HEK293 (cell line): ENCODE measurements at regions not wholly inside any gene's neighbourhood (a gene's known extent, or its start where the extent isn't known, plus 50 kb on each side); places are given as distances from the start of the nearest gene placed in this dataset.

Experiments used
- CTCF ChIA-PET: fragments of 350-600 bp; formaldehyde crosslinking; extraction: SDS; loops from one replicate; lab custom pipeline; 2021; ENCODE audit warnings: antibody characterized with exemption; lab: Yijun Ruan, JAX
- POLR2A ChIA-PET: fragments of 300-600 bp; formaldehyde crosslinking; extraction: SDS; loops from one replicate; lab custom pipeline; 2020; ENCODE audit warnings: antibody characterized with exemption, inconsistent platforms; lab: Yijun Ruan, JAX
- H3K27ac ChIP-seq: fragments of 200-500 bp; sonication (Bioruptor generic); 2 replicates; pipeline ENCODE4 v1.5.1; 2014; ENCODE audit warnings: low read depth, low read length, control low read depth, inconsistent platforms; ENCODE audit errors: extremely low read depth
- H3K36me3 ChIP-seq, 2 experiments: fragments of 200-500 bp in 1 of 2; sonication (Bioruptor generic) in 1 of 2; 1 replicate in 1 of 2; 2 replicates in 1 of 2; pipeline ENCODE4 v1.5.1; 2014 to 2017; ENCODE audit warnings: inconsistent platforms in 2 of 2, low read length in 2 of 2; ENCODE audit not compliant: control insufficient read depth in 2 of 2, insufficient read depth in 1 of 2
- H3K4me1 ChIP-seq: fragments of 200-500 bp; sonication (Bioruptor generic); 2 replicates; pipeline ENCODE4 v1.5.1; 2014; ENCODE audit warnings: mild to moderate bottlenecking, low read length, inconsistent platforms; ENCODE audit not compliant: control insufficient read depth, insufficient read depth
- H3K4me3 ChIP-seq: 2 replicates; pipeline ENCODE4 v1.5.1; 2011; ENCODE audit warnings: low read depth, mild to moderate bottlenecking, control low read depth, low read length, moderate library complexity
- H3K9me3 ChIP-seq: fragments of 200-500 bp; sonication (Bioruptor generic); 2 replicates; pipeline ENCODE4 v1.5.1; 2014; ENCODE audit warnings: low read depth, low read length, inconsistent platforms; ENCODE audit not compliant: control insufficient read depth, insufficient read depth
- GLIS2 ChIP-seq: fragments of 450-650 bp; formaldehyde crosslinking; IDR thresholded peaks from 2 replicates; pipeline ENCODE4 v1.5.1; 2016; ENCODE audit warnings: missing biosample characterization, missing genetic modification characterization
- KLF16 ChIP-seq: fragments of 450-650 bp; formaldehyde crosslinking; IDR thresholded peaks from 2 replicates; pipeline ENCODE4 v1.5.1; 2017; ENCODE audit warnings: missing biosample characterization, missing genetic modification characterization
- KLF8 ChIP-seq: fragments of 450-650 bp; formaldehyde crosslinking; IDR thresholded peaks from 2 replicates; pipeline ENCODE4 v1.5.1; 2016; ENCODE audit warnings: missing biosample characterization, missing genetic modification characterization
- ZNF214 ChIP-seq: fragments of 450-650 bp; formaldehyde crosslinking; IDR thresholded peaks from 2 replicates; pipeline ENCODE4 v1.5.1; 2017; ENCODE audit warnings: missing biosample characterization, mild to moderate bottlenecking, missing genetic modification characterization, borderline replicate concordance
- ZNF221 ChIP-seq: fragments of 450-650 bp; formaldehyde crosslinking; IDR thresholded peaks from 2 replicates; pipeline ENCODE4 v1.5.1; 2017; ENCODE audit warnings: missing biosample characterization, missing genetic modification characterization, borderline replicate concordance
- ZNF37A ChIP-seq: fragments of 450-650 bp; IDR thresholded peaks from 2 replicates; pipeline ENCODE4 v1.5.1; 2018; ENCODE audit warnings: missing biosample characterization, missing genetic modification characterization
- ZNF394 ChIP-seq: fragments of 450-650 bp; formaldehyde crosslinking; IDR thresholded peaks from 2 replicates; pipeline ENCODE4 v1.5.1; 2016; ENCODE audit warnings: missing biosample characterization, missing genetic modification characterization, mild to moderate bottlenecking, moderate library complexity, borderline replicate concordance
- ZNF433 ChIP-seq: fragments of 450-650 bp; formaldehyde crosslinking; IDR thresholded peaks from 2 replicates; pipeline ENCODE4 v1.5.1; 2016; ENCODE audit warnings: missing biosample characterization, missing genetic modification characterization, low read depth
- ZNF529 ChIP-seq: fragments of 450-650 bp; formaldehyde crosslinking; IDR thresholded peaks from 2 replicates; pipeline ENCODE4 v1.5.1; 2017; ENCODE audit warnings: missing genetic modification characterization, missing biosample characterization; ENCODE audit not compliant: insufficient replicate concordance
- ZNF791 ChIP-seq: fragments of 450-650 bp; formaldehyde crosslinking; IDR thresholded peaks from 2 replicates; pipeline ENCODE4 v1.5.1; 2016; ENCODE audit warnings: missing biosample characterization, missing genetic modification characterization
- TF ChIP-seq, protein P1 (sequence below): fragments of 450-650 bp; formaldehyde crosslinking; IDR thresholded peaks from 2 replicates; pipeline ENCODE4 v1.5.1; 2016; ENCODE audit warnings: missing biosample characterization, missing genetic modification characterization
- TF ChIP-seq, protein P2 (sequence below): fragments of 450-650 bp; formaldehyde crosslinking; IDR thresholded peaks from 2 replicates; pipeline ENCODE4 v1.5.1; 2016; ENCODE audit warnings: missing biosample characterization, missing genetic modification characterization, low read depth
- TF ChIP-seq, protein P3 (sequence below): fragments of 450-650 bp; formaldehyde crosslinking; IDR thresholded peaks from 2 replicates; pipeline ENCODE4 v1.5.1; 2017; ENCODE audit warnings: missing biosample characterization, missing genetic modification characterization
- TF ChIP-seq, protein P4 (sequence below): fragments of 450-650 bp; IDR thresholded peaks from 2 replicates; pipeline ENCODE4 v1.5.1; 2018; ENCODE audit warnings: missing biosample characterization, missing genetic modification characterization

DNA sequence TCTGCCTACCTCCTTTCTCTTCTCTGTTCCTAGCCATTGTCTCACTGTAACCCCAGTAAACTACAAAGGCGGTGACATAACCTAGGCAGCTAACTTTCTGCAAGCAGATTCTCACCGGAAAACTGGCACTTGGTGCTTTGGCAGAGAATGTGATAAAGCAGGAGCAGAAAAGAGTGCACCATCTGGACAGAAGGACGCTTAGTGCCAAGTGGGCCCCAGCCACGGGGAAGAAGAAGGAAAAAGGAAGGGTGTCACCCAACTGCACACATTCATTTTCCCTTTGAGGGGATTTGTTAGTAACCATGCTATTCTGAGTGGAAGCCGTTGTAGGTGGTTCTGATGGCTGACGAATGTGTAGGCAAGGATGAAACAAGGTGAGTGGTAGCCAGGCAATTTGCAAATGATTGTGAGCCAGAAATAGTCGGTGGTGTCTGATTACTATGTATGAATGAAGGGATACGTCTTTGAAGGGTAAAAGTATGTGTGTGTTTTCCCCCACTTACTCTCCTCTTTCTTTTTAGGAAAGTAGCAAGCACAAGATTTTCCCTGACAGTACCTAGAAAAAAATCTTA lies 148.3 kb upstream of the STXBP5 start:
- no peak overlapping the region for H3K27ac ChIP-seq
- ChIA-PET CTCF (no interaction called here), POLR2A (no interaction called here)
- no peaks in the 10 kb centered on the region for H3K36me3 ChIP-seq
- no peaks in the 10 kb centered on the region for H3K4me1 ChIP-seq
- H3K9me3 ChIP-seq = no peaks in the 10 kb centered on the region
- no peak overlapping the region for H3K4me3 ChIP-seq
- TF ChIP-seq ZNF529 (tag by site-specific recombination) (no peak), ZNF394 (tag by site-specific recombination) (no peak), ZNF433 (tag by site-specific recombination) (no peak), KLF8 (no peak), KLF16 (no peak), ZNF221 (tag by site-specific recombination) (no peak), ZNF214 (tag by site-specific recombination) (no peak), ZNF791 (tag by site-specific recombination) (no peak), GLIS2 (no peak)
- TF ChIP-seq, protein P1, sequence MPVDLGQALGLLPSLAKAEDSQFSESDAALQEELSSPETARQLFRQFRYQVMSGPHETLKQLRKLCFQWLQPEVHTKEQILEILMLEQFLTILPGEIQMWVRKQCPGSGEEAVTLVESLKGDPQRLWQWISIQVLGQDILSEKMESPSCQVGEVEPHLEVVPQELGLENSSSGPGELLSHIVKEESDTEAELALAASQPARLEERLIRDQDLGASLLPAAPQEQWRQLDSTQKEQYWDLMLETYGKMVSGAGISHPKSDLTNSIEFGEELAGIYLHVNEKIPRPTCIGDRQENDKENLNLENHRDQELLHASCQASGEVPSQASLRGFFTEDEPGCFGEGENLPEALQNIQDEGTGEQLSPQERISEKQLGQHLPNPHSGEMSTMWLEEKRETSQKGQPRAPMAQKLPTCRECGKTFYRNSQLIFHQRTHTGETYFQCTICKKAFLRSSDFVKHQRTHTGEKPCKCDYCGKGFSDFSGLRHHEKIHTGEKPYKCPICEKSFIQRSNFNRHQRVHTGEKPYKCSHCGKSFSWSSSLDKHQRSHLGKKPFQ (tag by site-specific recombination) = no peak
- TF ChIP-seq, protein P2, sequence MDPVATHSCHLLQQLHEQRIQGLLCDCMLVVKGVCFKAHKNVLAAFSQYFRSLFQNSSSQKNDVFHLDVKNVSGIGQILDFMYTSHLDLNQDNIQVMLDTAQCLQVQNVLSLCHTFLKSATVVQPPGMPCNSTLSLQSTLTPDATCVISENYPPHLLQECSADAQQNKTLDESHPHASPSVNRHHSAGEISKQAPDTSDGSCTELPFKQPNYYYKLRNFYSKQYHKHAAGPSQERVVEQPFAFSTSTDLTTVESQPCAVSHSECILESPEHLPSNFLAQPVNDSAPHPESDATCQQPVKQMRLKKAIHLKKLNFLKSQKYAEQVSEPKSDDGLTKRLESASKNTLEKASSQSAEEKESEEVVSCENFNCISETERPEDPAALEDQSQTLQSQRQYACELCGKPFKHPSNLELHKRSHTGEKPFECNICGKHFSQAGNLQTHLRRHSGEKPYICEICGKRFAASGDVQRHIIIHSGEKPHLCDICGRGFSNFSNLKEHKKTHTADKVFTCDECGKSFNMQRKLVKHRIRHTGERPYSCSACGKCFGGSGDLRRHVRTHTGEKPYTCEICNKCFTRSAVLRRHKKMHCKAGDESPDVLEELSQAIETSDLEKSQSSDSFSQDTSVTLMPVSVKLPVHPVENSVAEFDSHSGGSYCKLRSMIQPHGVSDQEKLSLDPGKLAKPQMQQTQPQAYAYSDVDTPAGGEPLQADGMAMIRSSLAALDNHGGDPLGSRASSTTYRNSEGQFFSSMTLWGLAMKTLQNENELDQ = no peak
- TF ChIP-seq, protein P3, sequence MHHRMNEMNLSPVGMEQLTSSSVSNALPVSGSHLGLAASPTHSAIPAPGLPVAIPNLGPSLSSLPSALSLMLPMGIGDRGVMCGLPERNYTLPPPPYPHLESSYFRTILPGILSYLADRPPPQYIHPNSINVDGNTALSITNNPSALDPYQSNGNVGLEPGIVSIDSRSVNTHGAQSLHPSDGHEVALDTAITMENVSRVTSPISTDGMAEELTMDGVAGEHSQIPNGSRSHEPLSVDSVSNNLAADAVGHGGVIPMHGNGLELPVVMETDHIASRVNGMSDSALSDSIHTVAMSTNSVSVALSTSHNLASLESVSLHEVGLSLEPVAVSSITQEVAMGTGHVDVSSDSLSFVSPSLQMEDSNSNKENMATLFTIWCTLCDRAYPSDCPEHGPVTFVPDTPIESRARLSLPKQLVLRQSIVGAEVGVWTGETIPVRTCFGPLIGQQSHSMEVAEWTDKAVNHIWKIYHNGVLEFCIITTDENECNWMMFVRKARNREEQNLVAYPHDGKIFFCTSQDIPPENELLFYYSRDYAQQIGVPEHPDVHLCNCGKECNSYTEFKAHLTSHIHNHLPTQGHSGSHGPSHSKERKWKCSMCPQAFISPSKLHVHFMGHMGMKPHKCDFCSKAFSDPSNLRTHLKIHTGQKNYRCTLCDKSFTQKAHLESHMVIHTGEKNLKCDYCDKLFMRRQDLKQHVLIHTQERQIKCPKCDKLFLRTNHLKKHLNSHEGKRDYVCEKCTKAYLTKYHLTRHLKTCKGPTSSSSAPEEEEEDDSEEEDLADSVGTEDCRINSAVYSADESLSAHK (tag by site-specific recombination) = no peak
- TF ChIP-seq, protein P4, sequence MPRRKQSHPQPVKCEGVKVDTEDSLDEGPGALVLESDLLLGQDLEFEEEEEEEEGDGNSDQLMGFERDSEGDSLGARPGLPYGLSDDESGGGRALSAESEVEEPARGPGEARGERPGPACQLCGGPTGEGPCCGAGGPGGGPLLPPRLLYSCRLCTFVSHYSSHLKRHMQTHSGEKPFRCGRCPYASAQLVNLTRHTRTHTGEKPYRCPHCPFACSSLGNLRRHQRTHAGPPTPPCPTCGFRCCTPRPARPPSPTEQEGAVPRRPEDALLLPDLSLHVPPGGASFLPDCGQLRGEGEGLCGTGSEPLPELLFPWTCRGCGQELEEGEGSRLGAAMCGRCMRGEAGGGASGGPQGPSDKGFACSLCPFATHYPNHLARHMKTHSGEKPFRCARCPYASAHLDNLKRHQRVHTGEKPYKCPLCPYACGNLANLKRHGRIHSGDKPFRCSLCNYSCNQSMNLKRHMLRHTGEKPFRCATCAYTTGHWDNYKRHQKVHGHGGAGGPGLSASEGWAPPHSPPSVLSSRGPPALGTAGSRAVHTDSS (tag by site-specific recombination) = no peak

DNA sequence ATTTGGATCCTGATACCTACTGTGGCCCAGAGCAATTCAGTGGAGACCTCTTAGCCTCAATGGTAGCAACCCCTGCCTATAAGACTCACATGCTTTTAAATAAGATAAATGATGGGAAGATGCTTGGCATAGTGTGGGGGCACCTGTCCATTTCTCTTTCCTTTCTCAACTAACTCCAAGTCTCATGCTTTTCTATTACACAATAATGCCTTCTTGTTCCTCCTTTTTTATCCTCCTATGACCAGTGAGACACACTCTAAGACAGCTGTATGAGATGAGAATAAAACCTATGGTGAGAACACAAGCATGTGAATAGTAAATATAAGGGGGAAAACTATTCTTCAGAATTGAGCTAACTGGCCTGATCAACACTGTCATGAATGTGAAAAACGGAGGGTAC lies 147.0 kb upstream of the STXBP5 start:
- TF ChIP-seq ZNF37A (tag by site-specific recombination) = no peak
- no peak overlapping the region for H3K27ac ChIP-seq
- ChIA-PET POLR2A (no interaction called here), CTCF (no interaction called here)
- no peak overlapping the region for H3K4me3 ChIP-seq
- H3K36me3 ChIP-seq = no peaks in the 10 kb centered on the region
- no peaks in the 10 kb centered on the region for H3K9me3 ChIP-seq
- H3K4me1 ChIP-seq = no peaks in the 10 kb centered on the region
